Activated CD4-positive, alpha-beta T cell treated with anti-CD3 and anti-CD28 coated beads for 24 hours (primary cell): ENCODE measurements at regions not wholly inside any gene's neighbourhood (a gene's known extent, or its start where the extent isn't known, plus 50 kb on each side); places are given as distances from the start of the nearest gene placed in this dataset.

Source experiments
- DNase-seq, 2 donors: peaks; one replicate each; pipeline ENCODE4 v3.0.0-alpha.2; 2020; ENCODE audit warnings: low read depth in 2 of 2

GRCh38 chr5:14986413-14986812 lies 114.8 kb upstream of the ANKH start:
- no peak for DNase-seq

- DNase-seq: no peak
Measured at GRCh38 chr5:14983666-14984441, 112.3 kb upstream of the ANKH start.

GRCh38 chr5:14980698-14981097 lies 109.1 kb upstream of the ANKH start:
- no peak for DNase-seq

- DNase-seq: no peak
Measured at GRCh38 chr5:14977058-14977685, 105.6 kb upstream of the ANKH start.

- no peak for DNase-seq
Measured at GRCh38 chr5:14976486-14976885, 104.9 kb upstream of the ANKH start.

- DNase-seq: no peak
Measured at GRCh38 chr5:14971873-14972272, 100.3 kb upstream of the ANKH start.

- DNase-seq: no peak
Measured at GRCh38 chr5:14968796-14969195, 97.2 kb upstream of the ANKH start.

GRCh38 chr5:14967166-14967565 lies 95.6 kb upstream of the ANKH start:
- DNase-seq: no peak

- no peak for DNase-seq
Measured at GRCh38 chr5:14965815-14966214, 94.2 kb upstream of the ANKH start.

- DNase-seq: no peak
Measured at GRCh38 chr5:14962604-14963003, 91.0 kb upstream of the ANKH start.

- DNase-seq: no peak
Measured at GRCh38 chr5:14960120-14960462, 88.5 kb upstream of the ANKH start.

- no peak for DNase-seq
Measured at GRCh38 chr5:14959399-14960119, 88.0 kb upstream of the ANKH start.

GRCh38 chr5:14958188-14958587 lies 86.6 kb upstream of the ANKH start:
- no peak for DNase-seq

GRCh38 chr5:14956423-14957046 lies 85.0 kb upstream of the ANKH start:
- no peak for DNase-seq

GRCh38 chr5:14954616-14955343 lies 83.2 kb upstream of the ANKH start:
- no peak for DNase-seq

- DNase-seq: no peak
Measured at GRCh38 chr5:14954216-14954615, 82.6 kb upstream of the ANKH start.

- no peak for DNase-seq
Measured at GRCh38 chr5:14953075-14953607, 81.6 kb upstream of the ANKH start.

GRCh38 chr5:14948383-14948782 lies 76.8 kb upstream of the ANKH start:
- no peak for DNase-seq

- DNase-seq: peak in 1 of 2 donors; percentile 4
Measured at GRCh38 chr5:14946815-14947620, 75.4 kb upstream of the ANKH start.

GRCh38 chr5:14945450-14945849 lies 73.9 kb upstream of the ANKH start:
- no peak for DNase-seq

GRCh38 chr5:14944996-14945395 lies 73.4 kb upstream of the ANKH start:
- no peak for DNase-seq
